Stimulated activated CD4-positive, alpha-beta T cell treated with anti-CD3 and anti-CD28 coated beads, Interleukin-12 subunit alpha, Interleukin-12 subunit beta, amount 100 ng/mL, for 48 hours (primary cell): ENCODE measurements at regions not wholly inside any gene's neighbourhood (a gene's known extent, or its start where the extent isn't known, plus 50 kb on each side); places are given as distances from the start of the nearest gene placed in this dataset.

Experiments used
- DNase-seq, 3 donors: peaks; one replicate each; pipeline ENCODE4 v3.0.0-alpha.2; 2020; ENCODE audit warnings: low read depth in 2 of 3, low spot score in 1 of 3

- no peak for DNase-seq
Observed at GRCh38 chr5:166938071-166938470, 1353.4 kb upstream of the WWC1 start.

GRCh38 chr5:166942948-166943347, 1348.5 kb upstream of the WWC1 start:
- DNase-seq: no peak

GRCh38 chr5:166947045-166947444, 1344.4 kb upstream of the WWC1 start:
- DNase-seq: no peak

- no peak for DNase-seq
Observed at GRCh38 chr5:166948679-166949078, 1342.8 kb upstream of the WWC1 start.

GRCh38 chr5:166952048-166952447, 1339.4 kb upstream of the WWC1 start:
- DNase-seq: no peak

GRCh38 chr5:166957782-166958181, 1333.7 kb upstream of the WWC1 start:
- DNase-seq: no peak

GRCh38 chr5:166959766-166960165, 1331.7 kb upstream of the WWC1 start:
- no peak for DNase-seq

GRCh38 chr5:166961028-166961427, 1330.4 kb upstream of the WWC1 start:
- DNase-seq: no peak

GRCh38 chr5:166961913-166962312, 1329.5 kb upstream of the WWC1 start:
- no peak for DNase-seq

- no peak for DNase-seq
Observed at GRCh38 chr5:166962461-166962860, 1329.0 kb upstream of the WWC1 start.

GRCh38 chr5:166963596-166963995, 1327.8 kb upstream of the WWC1 start:
- DNase-seq: no peak

- no peak for DNase-seq
Observed at GRCh38 chr5:166977911-166978422, 1313.5 kb upstream of the WWC1 start.

- no peak for DNase-seq
Observed at GRCh38 chr5:166979307-166979895, 1312.0 kb upstream of the WWC1 start.

- no peak for DNase-seq
Observed at GRCh38 chr5:166980666-166981065, 1310.8 kb upstream of the WWC1 start.

GRCh38 chr5:166982226-166982625, 1309.2 kb upstream of the WWC1 start:
- no peak for DNase-seq

GRCh38 chr5:166991601-166992000, 1299.8 kb upstream of the WWC1 start:
- DNase-seq: no peak

GRCh38 chr5:166992108-166992507, 1299.3 kb upstream of the WWC1 start:
- DNase-seq: no peak

GRCh38 chr5:166992874-166993722, 1298.3 kb upstream of the WWC1 start:
- DNase-seq: no peak

GRCh38 chr5:166994226-166994625, 1297.2 kb upstream of the WWC1 start:
- no peak for DNase-seq

GRCh38 chr5:167001246-167001645, 1290.2 kb upstream of the WWC1 start:
- no peak for DNase-seq

- DNase-seq: no peak
Observed at GRCh38 chr5:167008705-167009104, 1282.7 kb upstream of the WWC1 start.

- no peak for DNase-seq
Observed at GRCh38 chr5:167011196-167011595, 1280.2 kb upstream of the WWC1 start.
